ENCODE measurements at regions not wholly inside any gene's neighbourhood (a gene's known extent, or its start where the extent isn't known, plus 50 kb on each side); places are given as distances from the start of the nearest gene placed in this dataset.

- TF ChIP-seq, protein P1, sequence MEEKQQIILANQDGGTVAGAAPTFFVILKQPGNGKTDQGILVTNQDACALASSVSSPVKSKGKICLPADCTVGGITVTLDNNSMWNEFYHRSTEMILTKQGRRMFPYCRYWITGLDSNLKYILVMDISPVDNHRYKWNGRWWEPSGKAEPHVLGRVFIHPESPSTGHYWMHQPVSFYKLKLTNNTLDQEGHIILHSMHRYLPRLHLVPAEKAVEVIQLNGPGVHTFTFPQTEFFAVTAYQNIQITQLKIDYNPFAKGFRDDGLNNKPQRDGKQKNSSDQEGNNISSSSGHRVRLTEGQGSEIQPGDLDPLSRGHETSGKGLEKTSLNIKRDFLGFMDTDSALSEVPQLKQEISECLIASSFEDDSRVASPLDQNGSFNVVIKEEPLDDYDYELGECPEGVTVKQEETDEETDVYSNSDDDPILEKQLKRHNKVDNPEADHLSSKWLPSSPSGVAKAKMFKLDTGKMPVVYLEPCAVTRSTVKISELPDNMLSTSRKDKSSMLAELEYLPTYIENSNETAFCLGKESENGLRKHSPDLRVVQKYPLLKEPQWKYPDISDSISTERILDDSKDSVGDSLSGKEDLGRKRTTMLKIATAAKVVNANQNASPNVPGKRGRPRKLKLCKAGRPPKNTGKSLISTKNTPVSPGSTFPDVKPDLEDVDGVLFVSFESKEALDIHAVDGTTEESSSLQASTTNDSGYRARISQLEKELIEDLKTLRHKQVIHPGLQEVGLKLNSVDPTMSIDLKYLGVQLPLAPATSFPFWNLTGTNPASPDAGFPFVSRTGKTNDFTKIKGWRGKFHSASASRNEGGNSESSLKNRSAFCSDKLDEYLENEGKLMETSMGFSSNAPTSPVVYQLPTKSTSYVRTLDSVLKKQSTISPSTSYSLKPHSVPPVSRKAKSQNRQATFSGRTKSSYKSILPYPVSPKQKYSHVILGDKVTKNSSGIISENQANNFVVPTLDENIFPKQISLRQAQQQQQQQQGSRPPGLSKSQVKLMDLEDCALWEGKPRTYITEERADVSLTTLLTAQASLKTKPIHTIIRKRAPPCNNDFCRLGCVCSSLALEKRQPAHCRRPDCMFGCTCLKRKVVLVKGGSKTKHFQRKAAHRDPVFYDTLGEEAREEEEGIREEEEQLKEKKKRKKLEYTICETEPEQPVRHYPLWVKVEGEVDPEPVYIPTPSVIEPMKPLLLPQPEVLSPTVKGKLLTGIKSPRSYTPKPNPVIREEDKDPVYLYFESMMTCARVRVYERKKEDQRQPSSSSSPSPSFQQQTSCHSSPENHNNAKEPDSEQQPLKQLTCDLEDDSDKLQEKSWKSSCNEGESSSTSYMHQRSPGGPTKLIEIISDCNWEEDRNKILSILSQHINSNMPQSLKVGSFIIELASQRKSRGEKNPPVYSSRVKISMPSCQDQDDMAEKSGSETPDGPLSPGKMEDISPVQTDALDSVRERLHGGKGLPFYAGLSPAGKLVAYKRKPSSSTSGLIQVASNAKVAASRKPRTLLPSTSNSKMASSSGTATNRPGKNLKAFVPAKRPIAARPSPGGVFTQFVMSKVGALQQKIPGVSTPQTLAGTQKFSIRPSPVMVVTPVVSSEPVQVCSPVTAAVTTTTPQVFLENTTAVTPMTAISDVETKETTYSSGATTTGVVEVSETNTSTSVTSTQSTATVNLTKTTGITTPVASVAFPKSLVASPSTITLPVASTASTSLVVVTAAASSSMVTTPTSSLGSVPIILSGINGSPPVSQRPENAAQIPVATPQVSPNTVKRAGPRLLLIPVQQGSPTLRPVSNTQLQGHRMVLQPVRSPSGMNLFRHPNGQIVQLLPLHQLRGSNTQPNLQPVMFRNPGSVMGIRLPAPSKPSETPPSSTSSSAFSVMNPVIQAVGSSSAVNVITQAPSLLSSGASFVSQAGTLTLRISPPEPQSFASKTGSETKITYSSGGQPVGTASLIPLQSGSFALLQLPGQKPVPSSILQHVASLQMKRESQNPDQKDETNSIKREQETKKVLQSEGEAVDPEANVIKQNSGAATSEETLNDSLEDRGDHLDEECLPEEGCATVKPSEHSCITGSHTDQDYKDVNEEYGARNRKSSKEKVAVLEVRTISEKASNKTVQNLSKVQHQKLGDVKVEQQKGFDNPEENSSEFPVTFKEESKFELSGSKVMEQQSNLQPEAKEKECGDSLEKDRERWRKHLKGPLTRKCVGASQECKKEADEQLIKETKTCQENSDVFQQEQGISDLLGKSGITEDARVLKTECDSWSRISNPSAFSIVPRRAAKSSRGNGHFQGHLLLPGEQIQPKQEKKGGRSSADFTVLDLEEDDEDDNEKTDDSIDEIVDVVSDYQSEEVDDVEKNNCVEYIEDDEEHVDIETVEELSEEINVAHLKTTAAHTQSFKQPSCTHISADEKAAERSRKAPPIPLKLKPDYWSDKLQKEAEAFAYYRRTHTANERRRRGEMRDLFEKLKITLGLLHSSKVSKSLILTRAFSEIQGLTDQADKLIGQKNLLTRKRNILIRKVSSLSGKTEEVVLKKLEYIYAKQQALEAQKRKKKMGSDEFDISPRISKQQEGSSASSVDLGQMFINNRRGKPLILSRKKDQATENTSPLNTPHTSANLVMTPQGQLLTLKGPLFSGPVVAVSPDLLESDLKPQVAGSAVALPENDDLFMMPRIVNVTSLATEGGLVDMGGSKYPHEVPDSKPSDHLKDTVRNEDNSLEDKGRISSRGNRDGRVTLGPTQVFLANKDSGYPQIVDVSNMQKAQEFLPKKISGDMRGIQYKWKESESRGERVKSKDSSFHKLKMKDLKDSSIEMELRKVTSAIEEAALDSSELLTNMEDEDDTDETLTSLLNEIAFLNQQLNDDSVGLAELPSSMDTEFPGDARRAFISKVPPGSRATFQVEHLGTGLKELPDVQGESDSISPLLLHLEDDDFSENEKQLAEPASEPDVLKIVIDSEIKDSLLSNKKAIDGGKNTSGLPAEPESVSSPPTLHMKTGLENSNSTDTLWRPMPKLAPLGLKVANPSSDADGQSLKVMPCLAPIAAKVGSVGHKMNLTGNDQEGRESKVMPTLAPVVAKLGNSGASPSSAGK (IDR thresholded peaks at IDR 0.05): peak; percentile 38; the same call in 1 of the 2 replicates
- TF ChIP-seq ZNF134 (CRISPR knock-in tag; conservative IDR thresholded peaks at IDR 0.05) (no peak), SMARCA5 (IDR thresholded peaks at IDR 0.05) (0 out of 2 replicates have a peak, but pooled peaks have one; percentile 7), ASH1L (IDR thresholded peaks at IDR 0.05; ENCODE audit: borderline replicate concordance, low read depth, partially characterized antibody) (no peak), ZFX (CRISPR knock-in tag; IDR thresholded peaks at IDR 0.05) (peak; percentile 47), XRCC3 (IDR thresholded peaks at IDR 0.05) (no peak), CBX8 (IDR thresholded peaks at IDR 0.05; ENCODE audit: borderline replicate concordance, extremely low read depth, low read depth, low read length, poor library complexity, severe bottlenecking) (no peak), KAT7 (CRISPR knock-in tag; IDR thresholded peaks at IDR 0.05; ENCODE audit: borderline replicate concordance) (no peak), ATF6 (CRISPR knock-in tag; IDR thresholded peaks at IDR 0.05) (0 out of 2 replicates have a peak, but pooled peaks have one; percentile 2), SREBF2 (CRISPR knock-in tag; IDR thresholded peaks at IDR 0.05) (no peak), WHSC1 (IDR thresholded peaks at IDR 0.05; ENCODE audit: low read length) (no peak), MED1 (CRISPR knock-in tag; IDR thresholded peaks at IDR 0.05; ENCODE audit: borderline replicate concordance) (no peak)
- TF ChIP-seq, protein P2, sequence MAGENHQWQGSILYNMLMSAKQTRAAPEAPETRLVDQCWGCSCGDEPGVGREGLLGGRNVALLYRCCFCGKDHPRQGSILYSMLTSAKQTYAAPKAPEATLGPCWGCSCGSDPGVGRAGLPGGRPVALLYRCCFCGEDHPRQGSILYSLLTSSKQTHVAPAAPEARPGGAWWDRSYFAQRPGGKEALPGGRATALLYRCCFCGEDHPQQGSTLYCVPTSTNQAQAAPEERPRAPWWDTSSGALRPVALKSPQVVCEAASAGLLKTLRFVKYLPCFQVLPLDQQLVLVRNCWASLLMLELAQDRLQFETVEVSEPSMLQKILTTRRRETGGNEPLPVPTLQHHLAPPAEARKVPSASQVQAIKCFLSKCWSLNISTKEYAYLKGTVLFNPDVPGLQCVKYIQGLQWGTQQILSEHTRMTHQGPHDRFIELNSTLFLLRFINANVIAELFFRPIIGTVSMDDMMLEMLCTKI (IDR thresholded peaks at IDR 0.05; ENCODE audit: partially characterized antibody): no peak
Observed at GRCh38 chr11:33945481-33946268, 53.8 kb upstream of the LMO2 start (continued).

Data from K562 (cell line).